OCI-LY3 (cell line): ENCODE measurements at regions not wholly inside any gene's neighbourhood (a gene's known extent, or its start where the extent isn't known, plus 50 kb on each side); places are given as distances from the start of the nearest gene placed in this dataset.

Source experiments
- CTCF ChIP-seq: fragments of 200-600, 300-600 bp; sonication (generic); IDR thresholded peaks from 2 replicates; pipeline ENCODE4 v1.5.1; 2014; ENCODE audit warnings: antibody characterized with exemption, low read length, low read depth
- EZH2phosphoT487 ChIP-seq: fragments of 200-600 bp; shearing (Covaris generic); IDR thresholded peaks from 2 replicates; pipeline ENCODE4 v1.6.1; 2018; ENCODE audit warnings: antibody characterized with exemption, mixed run types, low read depth

- TF ChIP-seq CTCF (no peak), EZH2phosphoT487 (no peak)
Observed at GRCh38 chr2:220963930-220964329, 608.2 kb downstream of the EPHA4 start.
